Naive thymus-derived CD4-positive, alpha-beta T cell (primary cell): ENCODE measurements at regions not wholly inside any gene's neighbourhood (a gene's known extent, or its start where the extent isn't known, plus 50 kb on each side); places are given as distances from the start of the nearest gene placed in this dataset.
A peak's percentile ranks its signal among the peaks of the same experiment; 100 is the strongest.

ENCODE experiments used
- ATAC-seq: fragments of 150-1000 bp; cut with Tn5 transposase; 2 replicates; pipeline ENCODE4 v1.10.0; 2021; ENCODE audit warnings: mild to moderate bottlenecking, moderate library complexity
- CTCF ChIA-PET: fragments of 350-600 bp; sonication (Branson Sonifier 250); formaldehyde crosslinking; loops from one replicate; lab custom pipeline; 2021; ENCODE audit warnings: antibody characterized with exemption; lab: Charles Lee
- POLR2A ChIA-PET: fragments of 350-600 bp; sonication (Branson Sonifier 250); formaldehyde crosslinking; loops from one replicate; lab custom pipeline; 2021; ENCODE audit warnings: antibody characterized with exemption, inconsistent platforms; lab: Charles Lee
- DNase-seq, 9 donors: peaks; one replicate each; pipeline versions ENCODE4 v3.0.0 to v3.0.0-alpha.2; 2020 to 2022; ENCODE audit warnings: mixed read lengths in 1 of 9
- H3K27ac ChIP-seq: one replicate; pipeline ENCODE4 v1.7.0; 2013; ENCODE audit warnings: mild to moderate bottlenecking, low read depth, low read length, moderate library complexity
- H3K27me3 ChIP-seq, 2 donors: one replicate each; pipeline ENCODE4 v1.7.0; 2013; ENCODE audit warnings: low read length in 2 of 2, mild to moderate bottlenecking in 2 of 2, moderate library complexity in 2 of 2; ENCODE audit not compliant: control insufficient read depth in 2 of 2, insufficient read depth in 2 of 2
- H3K36me3 ChIP-seq, 3 experiments: 1 replicate in 2 of 3; 2 replicates in 1 of 3; pipeline ENCODE4 v1.7.0; 2013; ENCODE audit warnings: low read length in 3 of 3, mild to moderate bottlenecking in 3 of 3, moderate library complexity in 1 of 3; ENCODE audit not compliant: insufficient read depth in 3 of 3, control insufficient read depth in 2 of 3
- H3K4me1 ChIP-seq, 2 donors: one replicate each; pipeline ENCODE4 v1.7.0; 2013; ENCODE audit warnings: low read length in 2 of 2, mild to moderate bottlenecking in 2 of 2, moderate library complexity in 1 of 2; ENCODE audit not compliant: control insufficient read depth in 2 of 2, insufficient read depth in 2 of 2
- H3K4me3 ChIP-seq: 2 replicates; pipeline ENCODE4 v1.7.0; 2013; ENCODE audit warnings: mild to moderate bottlenecking, low read length
- H3K9me3 ChIP-seq, 3 experiments: 1 replicate in 2 of 3; 2 replicates in 1 of 3; pipeline ENCODE4 v1.7.0; 2013; ENCODE audit warnings: low read length in 3 of 3; ENCODE audit not compliant: control insufficient read depth in 2 of 3
- H3K27ac Mint-ChIP-seq, 9 donors: one replicate each; pipeline ENCODE4 v1.8.0; 2020 to 2022; ENCODE audit warnings: mixed read lengths in 9 of 9, mild to moderate bottlenecking in 8 of 9, moderate library complexity in 5 of 9, inconsistent platforms in 2 of 9
- H3K27me3 Mint-ChIP-seq, 5 donors: one replicate each; pipeline ENCODE4 v1.8.0; 2021 to 2022; ENCODE audit warnings: mixed read lengths in 5 of 5, mild to moderate bottlenecking in 1 of 5
- H3K36me3 Mint-ChIP-seq, 5 donors: one replicate each; pipeline ENCODE4 v1.8.0; 2020 to 2022; ENCODE audit warnings: mixed read lengths in 5 of 5, mild to moderate bottlenecking in 3 of 5, inconsistent platforms in 1 of 5
- H3K4me1 Mint-ChIP-seq, 7 donors: one replicate each; pipeline ENCODE4 v1.8.0; 2020 to 2022; ENCODE audit warnings: mixed read lengths in 7 of 7, mild to moderate bottlenecking in 3 of 7, inconsistent platforms in 1 of 7
- H3K4me3 Mint-ChIP-seq, 10 donors: one replicate each; pipeline ENCODE4 v1.8.0; 2020 to 2022; ENCODE audit warnings: mild to moderate bottlenecking in 10 of 10, mixed read lengths in 10 of 10, moderate library complexity in 6 of 10, inconsistent platforms in 2 of 10
- H3K9me3 Mint-ChIP-seq, 11 donors: one replicate each; pipeline ENCODE4 v1.8.0; 2020 to 2022; ENCODE audit warnings: mixed read lengths in 11 of 11, mild to moderate bottlenecking in 4 of 11, inconsistent platforms in 1 of 11, moderate library complexity in 1 of 11
- intact Hi-C, 2 donors: fragments of 100-400 bp; cut with micrococcal nuclease; formaldehyde crosslinking; loops; one replicate each; pipeline ENCODE4 v1.15.1; 2023

DNA sequence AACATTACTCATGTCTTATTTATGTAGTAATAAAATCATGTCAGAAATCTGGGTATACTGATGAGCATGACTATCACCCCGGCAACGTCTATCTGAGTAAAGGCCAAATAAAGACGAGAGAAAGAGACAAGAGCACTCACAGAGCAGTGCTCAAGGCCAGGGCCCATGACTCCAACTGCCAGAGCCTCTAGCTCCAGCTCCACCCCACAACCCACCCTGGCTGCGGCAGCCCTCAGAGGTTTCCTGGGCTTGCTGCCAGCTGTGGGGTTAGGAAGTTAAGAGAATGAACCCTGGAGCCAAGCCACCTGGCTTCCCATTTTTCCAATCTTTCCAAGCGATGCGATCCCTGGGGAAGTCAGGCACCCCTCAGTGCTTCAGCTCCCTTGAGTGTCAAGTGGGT is 92.0 kb upstream of the PAX1 start:
- H3K36me3 Mint-ChIP-seq: no peaks in the 10 kb centered on the region
- peaks cover 0 to 5% (median under 1%) of the 10 kb centered on the region in 11 donors for H3K9me3 Mint-ChIP-seq
- H3K4me1 Mint-ChIP-seq: no peaks in the 10 kb centered on the region
- Histone ChIP-seq H3K36me3 (no peaks in the 10 kb centered on the region), H3K27ac (no peak overlapping the region), H3K9me3 (no peaks in the 10 kb centered on the region), H3K4me3 (no peak overlapping the region), H3K4me1 (no peaks in the 10 kb centered on the region), H3K27me3 (no peaks in the 10 kb centered on the region)
- ChIA-PET CTCF (no interaction called here), POLR2A (no interaction called here)
- DNase-seq (no peak), ATAC-seq (no peak)
- no peak overlapping the region for H3K27ac Mint-ChIP-seq
- peaks cover 10 to 56% (median 36%) of the 10 kb centered on the region in 5 donors for H3K27me3 Mint-ChIP-seq
- H3K4me3 Mint-ChIP-seq: no peak overlapping the region
- intact Hi-C loops: no loop called here

DNA sequence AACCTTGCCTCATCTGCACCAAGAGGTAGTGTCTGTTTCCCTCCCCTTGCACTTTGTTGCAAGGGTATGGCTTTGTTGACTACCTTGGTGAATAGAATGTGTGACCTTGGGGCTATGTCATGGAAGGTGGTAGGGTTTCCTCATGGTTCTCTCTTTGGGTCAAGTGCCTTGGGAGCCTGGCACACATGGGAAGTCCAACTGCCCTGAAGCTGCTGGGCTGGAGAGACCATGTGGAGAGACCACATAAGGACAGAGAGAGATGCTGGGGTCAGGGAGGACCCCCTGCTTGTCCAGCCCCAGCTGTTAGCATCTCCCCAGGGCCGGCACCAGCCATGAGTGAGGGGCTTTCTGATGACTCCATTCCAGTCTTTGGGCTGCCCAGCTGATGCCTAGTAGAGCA is 95.5 kb upstream of the PAX1 start:
- intact Hi-C loops: no loop called here
- H3K27ac Mint-ChIP-seq: no peak overlapping the region

GRCh38 chr20:21609221-21609620 is 95.4 kb upstream of the NKX2-2 start:
- intact Hi-C loops: no loop called here
- H3K4me1 ChIP-seq: no peaks in the 10 kb centered on the region
- ChIA-PET POLR2A (interaction anchor here (0.7 kb wide), 1 partner anchor 25 kb away, joined by 3 read pairs; no protein-coding TSS in a partner anchor), CTCF (no interaction called here)
- H3K9me3 Mint-ChIP-seq: peaks cover 0 to 27% (median 9%) of the 10 kb centered on the region in 11 donors
- H3K27me3 ChIP-seq: no peaks in the 10 kb centered on the region
- no peak overlapping the region for H3K4me3 Mint-ChIP-seq
- ATAC-seq (no peak), DNase-seq (no peak)
- H3K36me3 ChIP-seq: no peaks in the 10 kb centered on the region
- peaks cover 0 to 1% (median 0%) of the 10 kb centered on the region in 7 donors for H3K4me1 Mint-ChIP-seq
- H3K36me3 Mint-ChIP-seq: peaks cover 0 to 8% (median 0%) of the 10 kb centered on the region in 5 donors
- H3K27ac ChIP-seq: no peak overlapping the region
- H3K27me3 Mint-ChIP-seq: peaks cover 5 to 64% (median 53%) of the 10 kb centered on the region in 5 donors
- H3K4me3 ChIP-seq: no peak overlapping the region
- H3K9me3 ChIP-seq: no peaks in the 10 kb centered on the region
- no peak overlapping the region for H3K27ac Mint-ChIP-seq

More for the DNA sequence above, 95.5 kb upstream of the PAX1 start:
- ATAC-seq (no peak), DNase-seq (no peak)
- Mint-ChIP-seq H3K36me3 (peaks cover 0 to 8% (median 0%) of the 10 kb centered on the region in 5 donors), H3K9me3 (peaks cover 0 to 22% (median 9%) of the 10 kb centered on the region in 11 donors), H3K4me3 (no peak overlapping the region), H3K27me3 (peaks cover 5 to 71% (median 46%) of the 10 kb centered on the region in 5 donors), H3K4me1 (peaks cover 0 to 1% (median 0%) of the 10 kb centered on the region in 7 donors)
- H3K9me3 ChIP-seq: no peaks in the 10 kb centered on the region
- H3K36me3 ChIP-seq: no peaks in the 10 kb centered on the region
- no peaks in the 10 kb centered on the region for H3K4me1 ChIP-seq
- H3K4me3 ChIP-seq: no peak overlapping the region
- H3K27me3 ChIP-seq: no peaks in the 10 kb centered on the region
- ChIA-PET CTCF (no interaction called here), POLR2A (no interaction called here)
- H3K27ac ChIP-seq: no peak overlapping the region

DNA sequence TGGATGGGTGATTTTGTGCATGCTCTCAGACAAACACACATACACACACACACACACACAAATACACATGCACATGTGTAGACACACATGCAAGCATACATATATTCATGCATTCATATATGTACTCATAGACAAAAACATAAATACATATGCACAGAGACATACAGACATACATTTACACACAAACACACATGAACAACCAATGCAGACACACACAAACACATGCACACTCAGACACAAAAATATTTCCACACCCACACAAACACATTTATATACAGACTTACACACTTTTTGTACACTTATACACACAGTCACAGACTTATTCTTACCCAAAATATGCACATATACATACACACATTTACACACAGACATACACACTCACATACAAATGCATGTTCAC is 94.9 kb upstream of the NKX2-2 start:
- DNase-seq (no peak), ATAC-seq (no peak)
- peaks cover 0 to 8% (median 0%) of the 10 kb centered on the region in 5 donors for H3K36me3 Mint-ChIP-seq
- intact Hi-C loops: no loop called here
- H3K27me3 Mint-ChIP-seq: peaks cover 5 to 59% (median 53%) of the 10 kb centered on the region in 5 donors
- Histone ChIP-seq H3K36me3 (no peaks in the 10 kb centered on the region), H3K27me3 (no peaks in the 10 kb centered on the region), H3K9me3 (no peaks in the 10 kb centered on the region), H3K4me3 (no peak overlapping the region), H3K27ac (no peak overlapping the region), H3K4me1 (no peaks in the 10 kb centered on the region)
- peaks cover 0 to 1% (median 0%) of the 10 kb centered on the region in 7 donors for H3K4me1 Mint-ChIP-seq
- H3K9me3 Mint-ChIP-seq: peaks cover 0 to 27% (median 10%) of the 10 kb centered on the region in 11 donors
- H3K4me3 Mint-ChIP-seq: no peak overlapping the region
- POLR2A ChIA-PET: interaction anchor here (0.7 kb wide), 1 partner anchor 26 kb away, joined by 3 read pairs; no protein-coding TSS in a partner anchor
- CTCF ChIA-PET: no interaction called here
- H3K27ac Mint-ChIP-seq: no peak overlapping the region

GRCh38 chr20:21607971-21608725 is 94.3 kb upstream of the NKX2-2 start:
- ChIA-PET CTCF (no interaction called here), POLR2A (no interaction called here)
- H3K36me3 Mint-ChIP-seq: peaks cover 0 to 8% (median 0%) of the 10 kb centered on the region in 5 donors
- H3K27ac Mint-ChIP-seq: no peak overlapping the region
- Histone ChIP-seq H3K9me3 (no peaks in the 10 kb centered on the region), H3K4me3 (no peak overlapping the region), H3K27me3 (no peaks in the 10 kb centered on the region), H3K36me3 (no peaks in the 10 kb centered on the region), H3K4me1 (no peaks in the 10 kb centered on the region), H3K27ac (no peak overlapping the region)
- ATAC-seq: no peak
- no peak for DNase-seq
- intact Hi-C loops: no loop called here
- peak overlapping the region in 1 of 10 donors; percentile 39 for H3K4me3 Mint-ChIP-seq
- peaks cover 0 to 1% (median 0%) of the 10 kb centered on the region in 7 donors for H3K4me1 Mint-ChIP-seq
- H3K9me3 Mint-ChIP-seq: peaks cover 0 to 27% (median 10%) of the 10 kb centered on the region in 11 donors
- H3K27me3 Mint-ChIP-seq: peaks cover 5 to 59% (median 50%) of the 10 kb centered on the region in 5 donors

GRCh38 chr20:21601799-21602198 is 87.9 kb upstream of the NKX2-2 start:
- no peaks in the 10 kb centered on the region for H3K9me3 ChIP-seq
- H3K27ac ChIP-seq: no peak overlapping the region
- H3K4me3 ChIP-seq: no peak overlapping the region
- POLR2A ChIA-PET: no interaction called here
- Mint-ChIP-seq H3K4me3 (no peak overlapping the region), H3K36me3 (peaks cover 0 to 12% (median 0%) of the 10 kb centered on the region in 5 donors), H3K4me1 (no peaks in the 10 kb centered on the region), H3K9me3 (peaks cover 0 to 65% (median 21%) of the 10 kb centered on the region in 11 donors), H3K27me3 (peaks cover 8 to 53% (median 28%) of the 10 kb centered on the region in 5 donors), H3K27ac (no peak overlapping the region)
- H3K36me3 ChIP-seq: no peaks in the 10 kb centered on the region
- ATAC-seq (no peak), DNase-seq (no peak)
- no peaks in the 10 kb centered on the region for H3K4me1 ChIP-seq
- CTCF ChIA-PET: interaction anchor here (1.1 kb wide), 1 partner anchor 14 kb away, joined by 4 read pairs; no protein-coding TSS in a partner anchor
- intact Hi-C loops: no loop called here
- no peaks in the 10 kb centered on the region for H3K27me3 ChIP-seq
